A673 (cell line): ENCODE measurements at regions not wholly inside any gene's neighbourhood (a gene's known extent, or its start where the extent isn't known, plus 50 kb on each side); places are given as distances from the start of the nearest gene placed in this dataset.
"Not testable (repeated sequence)": the region's sequence is repeated elsewhere in the genome, so short reads cannot be mapped to it uniquely, and the experiment has no call there.

Experiments
- BruUV-seq: library from RNA; stranded (reverse); fragments of 400-500 nt; replicated peaks from 2 replicates; lab custom pipeline; 2021; lab: Mats Ljungman, UMichigan
- CTCF ChIA-PET: fragments of 300-600 bp; sonication (Branson Sonifier 250); formaldehyde crosslinking; loops from one replicate; lab custom pipeline; 2022; ENCODE audit warnings: antibody characterized with exemption; lab: Charles Lee
- POLR2A ChIA-PET: fragments of 300-600 bp; sonication (Branson Sonifier 250); formaldehyde crosslinking; loops from one replicate; lab custom pipeline; 2022; ENCODE audit warnings: antibody characterized with exemption; ENCODE audit not compliant: low non-redundant PET; lab: Charles Lee
- DNase-seq: peaks from one replicate; pipeline ENCODE4 v3.0.0-alpha.2; 2015; ENCODE audit warnings: low spot score
- H3K27ac ChIP-seq: fragments of 200-600 bp; sonication (generic); 2 replicates; pipeline ENCODE4 v1.5.1; 2016; ENCODE audit warnings: mixed run types, low read depth, mild to moderate bottlenecking, mixed read lengths, antibody characterized with exemption, low read length; ENCODE audit not compliant: poor library complexity, severe bottlenecking
- H3K27me3 ChIP-seq: fragments of 200-600 bp; sonication (generic); replicated peaks from 2 replicates; pipeline ENCODE4 v1.6.1; 2017; ENCODE audit warnings: mixed run types, low read depth, mild to moderate bottlenecking, mixed read lengths, antibody characterized with exemption, low read length; ENCODE audit not compliant: insufficient read depth, poor library complexity
- H3K36me3 ChIP-seq: fragments of 200-600 bp; sonication (generic); 2 replicates; pipeline ENCODE4 v1.6.1; 2016; ENCODE audit warnings: mixed run types, mild to moderate bottlenecking, mixed read lengths, antibody characterized with exemption, low read length; ENCODE audit not compliant: insufficient read depth, poor library complexity, severe bottlenecking
- H3K4me1 ChIP-seq: fragments of 200-600 bp; sonication (generic); 2 replicates; pipeline ENCODE4 v1.6.1; 2017; ENCODE audit warnings: mixed run types, mild to moderate bottlenecking, mixed read lengths, antibody characterized with exemption, low read length; ENCODE audit not compliant: insufficient read depth, poor library complexity, severe bottlenecking
- H3K4me3 ChIP-seq: fragments of 200-600 bp; sonication (generic); 2 replicates; pipeline ENCODE4 v1.5.1; 2016; ENCODE audit warnings: low read depth, mixed run types, mild to moderate bottlenecking, mixed read lengths, low read length; ENCODE audit not compliant: poor library complexity, severe bottlenecking
- H3K9me3 ChIP-seq: fragments of 200-600 bp; sonication (generic); 2 replicates; pipeline ENCODE4 v1.6.1; 2016; ENCODE audit warnings: mixed run types, low read depth, mild to moderate bottlenecking, mixed read lengths, antibody characterized with exemption, low read length; ENCODE audit not compliant: poor library complexity, severe bottlenecking
- EZH2 ChIP-seq: fragments of 200-600 bp; sonication (generic); IDR thresholded peaks from 2 replicates; pipeline ENCODE4 v1.6.1; 2017; ENCODE audit warnings: borderline replicate concordance, low read depth, mild to moderate bottlenecking, mixed read lengths, antibody characterized with exemption, low read length; ENCODE audit not compliant: poor library complexity, severe bottlenecking
- intact Hi-C: fragments of 100-400 bp; cut with micrococcal nuclease; formaldehyde crosslinking; loops from one replicate; pipeline ENCODE4 v1.10.0; 2022; ENCODE audit not compliant: unreplicated experiment
- TF ChIP-seq, protein P1 (sequence below): fragments of 300-800, 200-600 bp; sonication (generic); conservative IDR thresholded peaks from 2 replicates; pipeline ENCODE4 v1.5.1; 2017; ENCODE audit warnings: low read depth, mild to moderate bottlenecking, antibody characterized with exemption, low read length, moderate library complexity, mixed read lengths

DNA sequence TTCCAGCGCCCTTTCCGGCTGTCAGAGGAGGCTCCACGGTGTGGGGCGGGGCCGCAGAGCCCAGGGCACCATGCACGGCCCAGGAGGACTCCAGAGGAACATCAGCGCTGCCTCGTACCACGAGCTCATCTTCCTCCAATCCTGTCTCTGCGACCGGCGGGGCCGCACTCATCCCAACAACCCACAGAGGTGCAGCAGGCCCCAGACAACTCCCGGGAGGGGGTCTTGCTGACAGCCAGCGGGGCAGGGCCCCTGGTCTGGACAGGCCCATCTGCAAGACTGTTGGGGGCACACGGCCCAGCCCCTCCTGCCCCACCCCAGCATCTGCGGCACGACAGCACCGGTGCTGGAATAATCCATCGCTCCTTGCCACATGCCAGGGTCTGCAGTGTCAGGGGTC, 88.8 kb downstream of the OLFM1 start:
- Histone ChIP-seq H3K27ac (no peak overlapping the region), H3K36me3 (no peaks in the 10 kb centered on the region), H3K4me1 (no peaks in the 10 kb centered on the region), H3K4me3 (no peak overlapping the region), H3K27me3 (no peaks in the 10 kb centered on the region), H3K9me3 (no peaks in the 10 kb centered on the region)
- ChIA-PET POLR2A (no interaction called here), CTCF (no interaction called here)
- TF ChIP-seq, protein P1, sequence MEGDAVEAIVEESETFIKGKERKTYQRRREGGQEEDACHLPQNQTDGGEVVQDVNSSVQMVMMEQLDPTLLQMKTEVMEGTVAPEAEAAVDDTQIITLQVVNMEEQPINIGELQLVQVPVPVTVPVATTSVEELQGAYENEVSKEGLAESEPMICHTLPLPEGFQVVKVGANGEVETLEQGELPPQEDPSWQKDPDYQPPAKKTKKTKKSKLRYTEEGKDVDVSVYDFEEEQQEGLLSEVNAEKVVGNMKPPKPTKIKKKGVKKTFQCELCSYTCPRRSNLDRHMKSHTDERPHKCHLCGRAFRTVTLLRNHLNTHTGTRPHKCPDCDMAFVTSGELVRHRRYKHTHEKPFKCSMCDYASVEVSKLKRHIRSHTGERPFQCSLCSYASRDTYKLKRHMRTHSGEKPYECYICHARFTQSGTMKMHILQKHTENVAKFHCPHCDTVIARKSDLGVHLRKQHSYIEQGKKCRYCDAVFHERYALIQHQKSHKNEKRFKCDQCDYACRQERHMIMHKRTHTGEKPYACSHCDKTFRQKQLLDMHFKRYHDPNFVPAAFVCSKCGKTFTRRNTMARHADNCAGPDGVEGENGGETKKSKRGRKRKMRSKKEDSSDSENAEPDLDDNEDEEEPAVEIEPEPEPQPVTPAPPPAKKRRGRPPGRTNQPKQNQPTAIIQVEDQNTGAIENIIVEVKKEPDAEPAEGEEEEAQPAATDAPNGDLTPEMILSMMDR, result no peak
- no peak for TF ChIP-seq EZH2
- intact Hi-C loops, result no loop called here
- BruUV-seq, result no TSS peak
- no peak for DNase-seq

DNA sequence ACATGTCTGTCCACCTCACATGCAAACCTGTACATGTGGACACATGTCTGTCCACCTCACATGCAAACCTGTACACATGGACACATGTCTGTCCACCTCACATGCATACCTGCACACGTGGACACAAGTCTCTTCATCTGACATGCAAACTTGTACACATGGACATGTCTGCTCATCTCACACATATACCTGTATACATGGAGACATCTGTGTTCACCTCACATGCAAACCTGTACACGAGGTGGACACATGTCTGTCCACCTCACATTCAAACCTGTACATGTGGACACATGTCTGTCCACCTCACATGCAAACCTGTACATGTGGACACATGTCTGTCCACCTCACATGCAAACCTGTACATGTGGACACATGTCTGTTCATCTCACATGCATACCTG, 90.1 kb downstream of the OLFM1 start:
- DNase-seq, CTCF ChIA-PET, BruUV-seq, H3K27ac ChIP-seq, intact Hi-C loops, H3K4me3 ChIP-seq, H3K27me3 ChIP-seq, H3K36me3 ChIP-seq, H3K9me3 ChIP-seq, POLR2A ChIA-PET, H3K4me1 ChIP-seq: not testable (repeated sequence)

DNA sequence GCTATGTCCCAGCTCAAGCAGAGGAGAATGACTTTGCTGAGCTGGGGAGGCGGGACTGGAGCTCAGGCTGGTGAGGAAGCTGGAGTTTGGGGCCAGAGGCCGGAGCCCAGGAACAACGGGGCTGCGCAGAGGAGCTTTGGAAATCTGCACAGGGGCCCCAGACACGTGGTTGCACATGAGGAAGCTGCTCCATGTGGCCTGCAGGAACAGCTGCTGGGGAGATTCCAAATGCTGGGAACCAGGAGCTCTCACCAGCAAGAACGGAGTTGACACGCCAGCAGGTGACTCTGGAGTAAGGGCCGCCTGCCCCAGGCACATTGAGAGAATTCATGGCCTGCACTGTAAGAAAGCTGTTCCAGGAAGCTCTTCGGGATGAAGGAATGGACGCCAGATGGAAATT, 91.0 kb downstream of the OLFM1 start:
- Histone ChIP-seq H3K27ac (no peak overlapping the region), H3K9me3 (no peaks in the 10 kb centered on the region), H3K4me3 (no peak overlapping the region), H3K4me1 (no peaks in the 10 kb centered on the region), H3K27me3 (no peaks in the 10 kb centered on the region), H3K36me3 (no peaks in the 10 kb centered on the region)
- no peak for DNase-seq
- ChIA-PET POLR2A (no interaction called here), CTCF (no interaction called here)
- intact Hi-C loops, result no loop called here
- TF ChIP-seq, protein P1, result no peak
- BruUV-seq, result no TSS peak

DNA sequence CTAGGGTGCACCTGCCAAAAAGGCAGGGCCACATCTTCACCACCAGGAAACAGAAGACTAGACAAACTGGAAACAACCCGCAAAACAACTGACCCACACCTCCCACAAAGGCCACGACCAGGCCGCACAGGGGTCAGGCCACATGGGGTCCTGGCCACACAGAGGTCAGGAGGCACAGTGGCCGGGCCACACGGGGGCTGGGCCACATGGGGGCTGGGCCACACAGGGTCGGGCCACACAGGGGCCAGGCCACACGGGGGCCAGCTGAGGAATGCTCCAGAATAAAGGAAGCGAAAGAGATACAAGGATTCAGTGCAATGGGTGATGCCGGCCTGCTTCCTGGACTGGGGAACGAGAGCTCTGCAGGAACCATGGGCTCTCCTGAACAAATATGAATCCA, 91.6 kb downstream of the OLFM1 start:
- no peaks in the 10 kb centered on the region for H3K9me3 ChIP-seq
- no peak overlapping the region for H3K27ac ChIP-seq
- ChIA-PET POLR2A (no interaction called here), CTCF (no interaction called here)
- H3K4me1 ChIP-seq, result no peaks in the 10 kb centered on the region
- H3K27me3 ChIP-seq, result no peaks in the 10 kb centered on the region
- intact Hi-C loops, result no loop called here
- TF ChIP-seq EZH2, result no peak
- TF ChIP-seq, protein P1, result no peak
- no TSS peak for BruUV-seq
- H3K4me3 ChIP-seq, result no peak overlapping the region
- H3K36me3 ChIP-seq, result no peaks in the 10 kb centered on the region
- DNase-seq, result no peak
